Breast epithelium (tissue), 3 donors: ENCODE measurements at regions not wholly inside any gene's neighbourhood (a gene's known extent, or its start where the extent isn't known, plus 50 kb on each side); places are given as distances from the start of the nearest gene placed in this dataset.

Experiments
- CTCF ChIP-seq, 3 donors: fragments of 450-650 bp; IDR thresholded peaks; one replicate each; pipeline ENCODE4 v1.5.1; 2016 to 2017; ENCODE audit warnings: antibody characterized with exemption in 3 of 3, mild to moderate bottlenecking in 3 of 3, moderate library complexity in 3 of 3
- POLR2A ChIP-seq: fragments of 450-650 bp; IDR thresholded peaks from one replicate; pipeline ENCODE4 v1.6.1; 2016; ENCODE audit warnings: antibody characterized with exemption, mild to moderate bottlenecking, moderate library complexity
- POLR2AphosphoS5 ChIP-seq, 3 donors: sonication (generic); formaldehyde crosslinking; IDR thresholded peaks; one replicate each; pipeline ENCODE4 v1.6.1; 2017; ENCODE audit warnings: antibody characterized with exemption in 3 of 3

- TF ChIP-seq CTCF (IDR thresholded peaks at IDR 0.05) (no peak), POLR2AphosphoS5 (IDR thresholded peaks at IDR 0.05) (no peak), POLR2A (no peak)
These were observed 257.6 kb upstream of the USP24 start for GRCh38 chr1:55472784-55473183.
